GM23338 (cell line): ENCODE measurements at regions not wholly inside any gene's neighbourhood (a gene's known extent, or its start where the extent isn't known, plus 50 kb on each side); places are given as distances from the start of the nearest gene placed in this dataset.

ENCODE experiments used
- ATAC-seq: fragments of 200-7000 bp; cut with Tn5 transposase; 3 replicates; pipeline ENCODE4 v1.9.1; 2020
- DNase-seq: peaks from one replicate; pipeline ENCODE4 v3.0.0-alpha.2; 2015; ENCODE audit warnings: low spot score
- H2AFZ ChIP-seq: fragments of 200-600 bp; sonication (generic); 2 replicates; pipeline ENCODE4 v1.8.0; 2016; ENCODE audit warnings: antibody characterized with exemption, mild to moderate bottlenecking, moderate library complexity
- H3F3A ChIP-seq: fragments of 200-600 bp; sonication (generic); replicated peaks from 2 replicates; pipeline ENCODE4 v1.8.0; 2017; ENCODE audit warnings: antibody characterized with exemption, mixed run types, low read depth
- H3K27ac ChIP-seq: fragments of 200-600 bp; sonication (generic); 2 replicates; pipeline ENCODE4 v1.6.1; 2016; ENCODE audit warnings: low read depth
- H3K27me3 ChIP-seq: fragments of 200-600 bp; sonication (generic); 2 replicates; pipeline ENCODE4 v1.8.0; 2016; ENCODE audit warnings: mild to moderate bottlenecking, mixed run types, moderate library complexity; ENCODE audit not compliant: insufficient read depth
- H3K36me3 ChIP-seq: fragments of 200-600 bp; sonication (generic); 2 replicates; pipeline ENCODE4 v1.8.0; 2016; ENCODE audit warnings: mild to moderate bottlenecking; ENCODE audit not compliant: insufficient read depth
- H3K4me1 ChIP-seq: fragments of 200-600 bp; sonication (generic); 2 replicates; pipeline ENCODE4 v1.8.0; 2016; ENCODE audit warnings: mild to moderate bottlenecking, moderate library complexity; ENCODE audit not compliant: insufficient read depth
- H3K4me2 ChIP-seq: fragments of 200-600 bp; sonication (generic); 2 replicates; pipeline ENCODE4 v1.7.1; 2017; ENCODE audit warnings: mixed run types
- H3K4me3 ChIP-seq: fragments of 200-600 bp; sonication (generic); 2 replicates; pipeline ENCODE4 v1.6.1; 2016; ENCODE audit warnings: mixed run types
- H3K79me2 ChIP-seq: fragments of 200-600 bp; sonication (generic); replicated peaks from 2 replicates; pipeline ENCODE4 v1.8.0; 2017; ENCODE audit warnings: mild to moderate bottlenecking; ENCODE audit not compliant: insufficient read depth
- H3K9me2 ChIP-seq: fragments of 200-600 bp; sonication (generic); 2 replicates; pipeline ENCODE4 v1.8.0; 2017; ENCODE audit not compliant: insufficient read depth
- H4K20me1 ChIP-seq: fragments of 200-600 bp; sonication (generic); replicated peaks from 2 replicates; pipeline ENCODE4 v1.8.0; 2017; ENCODE audit warnings: mild to moderate bottlenecking; ENCODE audit not compliant: insufficient read depth
- H3K27ac Mint-ChIP-seq: 2 replicates; pipeline ENCODE4 v1.8.0; 2020; ENCODE audit warnings: inconsistent platforms, mild to moderate bottlenecking, moderate library complexity, mixed read lengths
- H3K27me3 Mint-ChIP-seq: 3 replicates; pipeline ENCODE4 v1.8.0; 2022; ENCODE audit warnings: low read depth, mild to moderate bottlenecking, moderate library complexity, mixed read lengths, inconsistent platforms; ENCODE audit not compliant: insufficient read depth, poor library complexity
- H3K36me3 Mint-ChIP-seq: 3 replicates; pipeline ENCODE4 v1.8.0; 2021; ENCODE audit warnings: low read depth, mild to moderate bottlenecking, inconsistent platforms, moderate library complexity, mixed read lengths
- H3K4me1 Mint-ChIP-seq: 3 replicates; pipeline ENCODE4 v1.8.0; 2020; ENCODE audit warnings: mild to moderate bottlenecking, inconsistent platforms, mixed read lengths
- H3K4me3 Mint-ChIP-seq: 3 replicates; pipeline ENCODE4 v1.8.0; 2021; ENCODE audit warnings: moderate library complexity, mild to moderate bottlenecking, inconsistent platforms, mixed read lengths
- H3K9me3 Mint-ChIP-seq: 3 replicates; pipeline ENCODE4 v1.8.0; 2020; ENCODE audit warnings: moderate library complexity, mild to moderate bottlenecking, inconsistent platforms, mixed read lengths
- CREB1 ChIP-seq: fragments of 250-450 bp; sonication (Bioruptor Pico); IDR thresholded peaks from 2 replicates; pipeline ENCODE4 v1.5.0; 2020; ENCODE audit warnings: low read depth, mild to moderate bottlenecking, moderate library complexity
- EZH2 ChIP-seq: fragments of 200-600 bp; sonication (generic); IDR thresholded peaks from one replicate; pipeline ENCODE4 v1.8.0; 2017; ENCODE audit warnings: antibody characterized with exemption, mild to moderate bottlenecking, low read depth; ENCODE audit not compliant: unreplicated experiment
- EZH2phosphoT487 ChIP-seq: fragments of 200-600 bp; sonication (generic); IDR thresholded peaks from one replicate; pipeline ENCODE4 v1.8.1; 2018; ENCODE audit warnings: antibody characterized with exemption; ENCODE audit not compliant: unreplicated experiment
- JUNB ChIP-seq: IDR thresholded peaks from one replicate; pipeline ENCODE4 v1.6.1; 2016; ENCODE audit warnings: antibody characterized with exemption; ENCODE audit not compliant: unreplicated experiment
- NANOG ChIP-seq: IDR thresholded peaks from 2 replicates; pipeline ENCODE4 v1.6.1; 2016; ENCODE audit warnings: antibody characterized with exemption, borderline replicate concordance
- POLR2AphosphoS5 ChIP-seq: IDR thresholded peaks from 2 replicates; pipeline ENCODE4 v1.6.1; 2016; ENCODE audit warnings: antibody characterized with exemption, low read depth
- STAT1 ChIP-seq: IDR thresholded peaks from one replicate; pipeline ENCODE4 v1.6.1; 2016; ENCODE audit warnings: antibody characterized with exemption; ENCODE audit not compliant: unreplicated experiment
- ZNF114 ChIP-seq: fragments of 250-450 bp; sonication (Bioruptor Pico); IDR thresholded peaks from 2 replicates; pipeline ENCODE4 v1.5.0; 2020; ENCODE audit warnings: mild to moderate bottlenecking, moderate library complexity
- ZNF331 ChIP-seq: fragments of 250-450 bp; sonication (Bioruptor Pico); IDR thresholded peaks from 2 replicates; pipeline ENCODE4 v1.5.0; 2020; ENCODE audit warnings: low read depth, mild to moderate bottlenecking, moderate library complexity
- TF ChIP-seq, protein P1 (sequence below): IDR thresholded peaks from 2 replicates; pipeline ENCODE4 v1.6.1; 2016; ENCODE audit warnings: antibody characterized with exemption
- TF ChIP-seq, protein P2 (sequence below), 2 experiments: fragments of 200-600 bp in 1 of 2; sonication (generic) in 1 of 2; conservative IDR thresholded peaks; 2 replicates each; pipeline versions ENCODE4 v1.5.1 to v1.6.1; 2016 to 2017; ENCODE audit warnings: antibody characterized with exemption in 2 of 2, low read depth in 2 of 2, mild to moderate bottlenecking in 2 of 2, moderate library complexity in 1 of 2
- TF ChIP-seq, protein P3 (sequence below): IDR thresholded peaks from one replicate; pipeline ENCODE4 v1.6.1; 2018; ENCODE audit warnings: antibody characterized with exemption; ENCODE audit not compliant: unreplicated experiment
- TF ChIP-seq, protein P4 (sequence below): fragments of 250-450 bp; sonication (Bioruptor Pico); IDR thresholded peaks from 2 replicates; pipeline ENCODE4 v1.5.0; 2020; ENCODE audit warnings: mild to moderate bottlenecking, moderate library complexity

DNA sequence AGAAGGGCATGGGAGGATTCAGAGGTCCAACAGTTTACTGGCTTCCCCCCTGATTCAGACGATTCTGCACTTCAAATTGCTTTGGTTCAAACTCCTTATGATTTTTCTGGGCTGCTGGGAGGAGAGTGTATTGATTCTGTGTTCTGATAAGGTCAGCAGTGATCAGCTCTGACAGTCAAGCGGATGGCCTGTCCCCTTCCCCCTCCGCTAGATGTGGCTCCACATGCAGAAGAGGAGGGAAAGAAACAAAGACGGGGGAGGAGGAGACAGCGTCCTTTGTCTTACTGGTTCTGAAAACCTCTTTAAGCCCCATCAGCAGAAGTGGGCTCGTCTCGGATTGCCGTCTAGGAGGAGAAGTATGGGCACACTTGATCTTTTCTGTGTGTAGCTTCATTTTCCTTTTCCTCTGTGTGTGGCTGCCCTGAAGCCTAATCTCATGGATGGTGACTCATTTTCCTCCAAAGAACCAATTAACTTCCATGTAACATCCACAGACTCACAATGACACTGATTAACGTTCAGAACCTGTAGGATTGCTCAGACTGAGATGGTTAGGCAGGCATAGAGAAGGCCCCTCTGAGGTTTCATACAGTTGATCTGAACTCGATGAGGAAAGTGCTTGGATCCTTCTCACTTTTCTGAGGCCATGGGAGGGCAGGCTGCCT is 162.4 kb upstream of the PPP2R3A start:
- DNase-seq, result no peak
- no peaks in the 10 kb centered on the region for H3K27me3 ChIP-seq
- H3K9me2 ChIP-seq, result no peaks in the 10 kb centered on the region
- peaks cover 1% of the 10 kb centered on the region for H3K27me3 Mint-ChIP-seq
- no peaks in the 10 kb centered on the region for H3K9me3 Mint-ChIP-seq
- no peak overlapping the region for H3K4me2 ChIP-seq
- no peaks in the 10 kb centered on the region for H3K36me3 Mint-ChIP-seq
- H3K4me3 Mint-ChIP-seq, result no peak overlapping the region
- H2AFZ ChIP-seq, result peak overlapping the region; percentile 43
- H4K20me1 ChIP-seq, result no peaks in the 10 kb centered on the region
- H3F3A ChIP-seq, result no peaks in the 10 kb centered on the region
- H3K36me3 ChIP-seq, result no peaks in the 10 kb centered on the region
- no peaks in the 10 kb centered on the region for H3K4me1 ChIP-seq
- peaks cover 9% of the 10 kb centered on the region for H3K4me1 Mint-ChIP-seq
- no peak overlapping the region for H3K27ac ChIP-seq
- H3K4me3 ChIP-seq, result no peak overlapping the region
- no peak for TF ChIP-seq EZH2
- TF ChIP-seq, protein P1, sequence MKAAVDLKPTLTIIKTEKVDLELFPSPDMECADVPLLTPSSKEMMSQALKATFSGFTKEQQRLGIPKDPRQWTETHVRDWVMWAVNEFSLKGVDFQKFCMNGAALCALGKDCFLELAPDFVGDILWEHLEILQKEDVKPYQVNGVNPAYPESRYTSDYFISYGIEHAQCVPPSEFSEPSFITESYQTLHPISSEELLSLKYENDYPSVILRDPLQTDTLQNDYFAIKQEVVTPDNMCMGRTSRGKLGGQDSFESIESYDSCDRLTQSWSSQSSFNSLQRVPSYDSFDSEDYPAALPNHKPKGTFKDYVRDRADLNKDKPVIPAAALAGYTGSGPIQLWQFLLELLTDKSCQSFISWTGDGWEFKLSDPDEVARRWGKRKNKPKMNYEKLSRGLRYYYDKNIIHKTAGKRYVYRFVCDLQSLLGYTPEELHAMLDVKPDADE, result no peak
- TF ChIP-seq CREB1, result no peak
- no peak for TF ChIP-seq EZH2phosphoT487
- no peak for TF ChIP-seq NANOG
- TF ChIP-seq JUNB, result no peak
- no peak for TF ChIP-seq POLR2AphosphoS5
- TF ChIP-seq STAT1, result no peak
- TF ChIP-seq, protein P2, sequence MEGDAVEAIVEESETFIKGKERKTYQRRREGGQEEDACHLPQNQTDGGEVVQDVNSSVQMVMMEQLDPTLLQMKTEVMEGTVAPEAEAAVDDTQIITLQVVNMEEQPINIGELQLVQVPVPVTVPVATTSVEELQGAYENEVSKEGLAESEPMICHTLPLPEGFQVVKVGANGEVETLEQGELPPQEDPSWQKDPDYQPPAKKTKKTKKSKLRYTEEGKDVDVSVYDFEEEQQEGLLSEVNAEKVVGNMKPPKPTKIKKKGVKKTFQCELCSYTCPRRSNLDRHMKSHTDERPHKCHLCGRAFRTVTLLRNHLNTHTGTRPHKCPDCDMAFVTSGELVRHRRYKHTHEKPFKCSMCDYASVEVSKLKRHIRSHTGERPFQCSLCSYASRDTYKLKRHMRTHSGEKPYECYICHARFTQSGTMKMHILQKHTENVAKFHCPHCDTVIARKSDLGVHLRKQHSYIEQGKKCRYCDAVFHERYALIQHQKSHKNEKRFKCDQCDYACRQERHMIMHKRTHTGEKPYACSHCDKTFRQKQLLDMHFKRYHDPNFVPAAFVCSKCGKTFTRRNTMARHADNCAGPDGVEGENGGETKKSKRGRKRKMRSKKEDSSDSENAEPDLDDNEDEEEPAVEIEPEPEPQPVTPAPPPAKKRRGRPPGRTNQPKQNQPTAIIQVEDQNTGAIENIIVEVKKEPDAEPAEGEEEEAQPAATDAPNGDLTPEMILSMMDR (conservative IDR thresholded peaks at IDR 0.05; ENCODE audit: low read depth in 2 of 2), result no peak
- TF ChIP-seq ZNF331, result no peak
- TF ChIP-seq, protein P3, sequence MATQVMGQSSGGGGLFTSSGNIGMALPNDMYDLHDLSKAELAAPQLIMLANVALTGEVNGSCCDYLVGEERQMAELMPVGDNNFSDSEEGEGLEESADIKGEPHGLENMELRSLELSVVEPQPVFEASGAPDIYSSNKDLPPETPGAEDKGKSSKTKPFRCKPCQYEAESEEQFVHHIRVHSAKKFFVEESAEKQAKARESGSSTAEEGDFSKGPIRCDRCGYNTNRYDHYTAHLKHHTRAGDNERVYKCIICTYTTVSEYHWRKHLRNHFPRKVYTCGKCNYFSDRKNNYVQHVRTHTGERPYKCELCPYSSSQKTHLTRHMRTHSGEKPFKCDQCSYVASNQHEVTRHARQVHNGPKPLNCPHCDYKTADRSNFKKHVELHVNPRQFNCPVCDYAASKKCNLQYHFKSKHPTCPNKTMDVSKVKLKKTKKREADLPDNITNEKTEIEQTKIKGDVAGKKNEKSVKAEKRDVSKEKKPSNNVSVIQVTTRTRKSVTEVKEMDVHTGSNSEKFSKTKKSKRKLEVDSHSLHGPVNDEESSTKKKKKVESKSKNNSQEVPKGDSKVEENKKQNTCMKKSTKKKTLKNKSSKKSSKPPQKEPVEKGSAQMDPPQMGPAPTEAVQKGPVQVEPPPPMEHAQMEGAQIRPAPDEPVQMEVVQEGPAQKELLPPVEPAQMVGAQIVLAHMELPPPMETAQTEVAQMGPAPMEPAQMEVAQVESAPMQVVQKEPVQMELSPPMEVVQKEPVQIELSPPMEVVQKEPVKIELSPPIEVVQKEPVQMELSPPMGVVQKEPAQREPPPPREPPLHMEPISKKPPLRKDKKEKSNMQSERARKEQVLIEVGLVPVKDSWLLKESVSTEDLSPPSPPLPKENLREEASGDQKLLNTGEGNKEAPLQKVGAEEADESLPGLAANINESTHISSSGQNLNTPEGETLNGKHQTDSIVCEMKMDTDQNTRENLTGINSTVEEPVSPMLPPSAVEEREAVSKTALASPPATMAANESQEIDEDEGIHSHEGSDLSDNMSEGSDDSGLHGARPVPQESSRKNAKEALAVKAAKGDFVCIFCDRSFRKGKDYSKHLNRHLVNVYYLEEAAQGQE, result no peak
- TF ChIP-seq, protein P4, sequence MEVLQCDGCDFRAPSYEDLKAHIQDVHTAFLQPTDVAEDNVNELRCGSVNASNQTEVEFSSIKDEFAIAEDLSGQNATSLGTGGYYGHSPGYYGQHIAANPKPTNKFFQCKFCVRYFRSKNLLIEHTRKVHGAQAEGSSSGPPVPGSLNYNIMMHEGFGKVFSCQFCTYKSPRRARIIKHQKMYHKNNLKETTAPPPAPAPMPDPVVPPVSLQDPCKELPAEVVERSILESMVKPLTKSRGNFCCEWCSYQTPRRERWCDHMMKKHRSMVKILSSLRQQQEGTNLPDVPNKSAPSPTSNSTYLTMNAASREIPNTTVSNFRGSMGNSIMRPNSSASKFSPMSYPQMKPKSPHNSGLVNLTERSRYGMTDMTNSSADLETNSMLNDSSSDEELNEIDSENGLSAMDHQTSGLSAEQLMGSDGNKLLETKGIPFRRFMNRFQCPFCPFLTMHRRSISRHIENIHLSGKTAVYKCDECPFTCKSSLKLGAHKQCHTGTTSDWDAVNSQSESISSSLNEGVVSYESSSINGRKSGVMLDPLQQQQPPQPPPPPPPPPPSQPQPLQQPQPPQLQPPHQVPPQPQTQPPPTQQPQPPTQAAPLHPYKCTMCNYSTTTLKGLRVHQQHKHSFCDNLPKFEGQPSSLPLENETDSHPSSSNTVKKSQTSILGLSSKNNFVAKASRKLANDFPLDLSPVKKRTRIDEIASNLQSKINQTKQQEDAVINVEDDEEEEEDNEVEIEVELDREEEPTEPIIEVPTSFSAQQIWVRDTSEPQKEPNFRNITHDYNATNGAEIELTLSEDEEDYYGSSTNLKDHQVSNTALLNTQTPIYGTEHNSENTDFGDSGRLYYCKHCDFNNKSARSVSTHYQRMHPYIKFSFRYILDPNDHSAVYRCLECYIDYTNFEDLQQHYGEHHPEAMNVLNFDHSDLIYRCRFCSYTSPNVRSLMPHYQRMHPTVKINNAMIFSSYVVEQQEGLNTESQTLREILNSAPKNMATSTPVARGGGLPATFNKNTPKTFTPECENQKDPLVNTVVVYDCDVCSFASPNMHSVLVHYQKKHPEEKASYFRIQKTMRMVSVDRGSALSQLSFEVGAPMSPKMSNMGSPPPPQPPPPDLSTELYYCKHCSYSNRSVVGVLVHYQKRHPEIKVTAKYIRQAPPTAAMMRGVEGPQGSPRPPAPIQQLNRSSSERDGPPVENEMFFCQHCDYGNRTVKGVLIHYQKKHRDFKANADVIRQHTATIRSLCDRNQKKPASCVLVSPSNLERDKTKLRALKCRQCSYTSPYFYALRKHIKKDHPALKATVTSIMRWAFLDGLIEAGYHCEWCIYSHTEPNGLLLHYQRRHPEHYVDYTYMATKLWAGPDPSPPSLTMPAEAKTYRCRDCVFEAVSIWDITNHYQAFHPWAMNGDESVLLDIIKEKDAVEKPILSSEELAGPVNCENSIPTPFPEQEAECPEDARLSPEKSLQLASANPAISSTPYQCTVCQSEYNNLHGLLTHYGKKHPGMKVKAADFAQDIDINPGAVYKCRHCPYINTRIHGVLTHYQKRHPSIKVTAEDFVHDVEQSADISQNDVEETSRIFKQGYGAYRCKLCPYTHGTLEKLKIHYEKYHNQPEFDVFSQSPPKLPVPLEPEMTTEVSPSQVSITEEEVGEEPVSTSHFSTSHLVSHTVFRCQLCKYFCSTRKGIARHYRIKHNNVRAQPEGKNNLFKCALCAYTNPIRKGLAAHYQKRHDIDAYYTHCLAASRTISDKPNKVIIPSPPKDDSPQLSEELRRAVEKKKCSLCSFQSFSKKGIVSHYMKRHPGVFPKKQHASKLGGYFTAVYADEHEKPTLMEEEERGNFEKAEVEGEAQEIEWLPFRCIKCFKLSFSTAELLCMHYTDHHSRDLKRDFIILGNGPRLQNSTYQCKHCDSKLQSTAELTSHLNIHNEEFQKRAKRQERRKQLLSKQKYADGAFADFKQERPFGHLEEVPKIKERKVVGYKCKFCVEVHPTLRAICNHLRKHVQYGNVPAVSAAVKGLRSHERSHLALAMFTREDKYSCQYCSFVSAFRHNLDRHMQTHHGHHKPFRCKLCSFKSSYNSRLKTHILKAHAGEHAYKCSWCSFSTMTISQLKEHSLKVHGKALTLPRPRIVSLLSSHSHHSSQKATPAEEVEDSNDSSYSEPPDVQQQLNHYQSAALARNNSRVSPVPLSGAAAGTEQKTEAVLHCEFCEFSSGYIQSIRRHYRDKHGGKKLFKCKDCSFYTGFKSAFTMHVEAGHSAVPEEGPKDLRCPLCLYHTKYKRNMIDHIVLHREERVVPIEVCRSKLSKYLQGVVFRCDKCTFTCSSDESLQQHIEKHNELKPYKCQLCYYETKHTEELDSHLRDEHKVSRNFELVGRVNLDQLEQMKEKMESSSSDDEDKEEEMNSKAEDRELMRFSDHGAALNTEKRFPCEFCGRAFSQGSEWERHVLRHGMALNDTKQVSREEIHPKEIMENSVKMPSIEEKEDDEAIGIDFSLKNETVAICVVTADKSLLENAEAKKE (CRISPR knock-in tag), result no peak
- TF ChIP-seq ZNF114 (CRISPR knock-in tag), result no peak
- H3K27ac Mint-ChIP-seq, result no peak overlapping the region
- no peaks in the 10 kb centered on the region for H3K79me2 ChIP-seq
- ATAC-seq, result no peak
